ENCODE measurements at regions not wholly inside any gene's neighbourhood (a gene's known extent, or its start where the extent isn't known, plus 50 kb on each side); places are given as distances from the start of the nearest gene placed in this dataset.

GRCh38 chr17:73976147-73976546, 227.3 kb upstream of the RPL38 start:
- ATAC-seq (no peak), DNase-seq (ENCODE audit: low read depth, low spot score) (no peak)
- Histone ChIP-seq H3K36me3 (ENCODE audit: control insufficient read depth, insufficient read depth, low read length) (no peaks in the 10 kb centered on the region), H3K9me3 (ENCODE audit: control insufficient read depth, insufficient read depth, low read depth, low read length) (no peaks in the 10 kb centered on the region), H3K27me3 (ENCODE audit: control insufficient read depth, insufficient read depth, low read length) (peaks cover 9% of the 10 kb centered on the region), H3K4me3 (ENCODE audit: low read depth in 2 of 2, low read length in 2 of 2) (no peak overlapping the region), H3K27ac (ENCODE audit: low read length) (no peak overlapping the region), H3K4me1 (ENCODE audit: control insufficient read depth, insufficient read depth, low read length) (no peaks in the 10 kb centered on the region)
- POLR2A ChIA-PET = no interaction called here
- intact Hi-C loops (cut with micrococcal nuclease; ENCODE audit: unreplicated experiment) (no loop called here), in situ Hi-C loops (cut with HindIII; ENCODE audit: low pct_unique_long_range_greater_than_20kb, low sequenced_read_pairs) (no loop called here)
- CTCF ChIA-PET = no interaction called here
- TF ChIP-seq REST (IDR thresholded peaks at IDR 0.05; ENCODE audit: insufficient read depth in 1 of 2, low read depth in 2 of 2, low read length in 1 of 2) = no peak
- TF ChIP-seq POLR2AphosphoS5 (IDR thresholded peaks at IDR 0.05; ENCODE audit: low read depth, low read length) = no peak
- TF ChIP-seq SIN3A (IDR thresholded peaks at IDR 0.05; ENCODE audit: borderline replicate concordance, insufficient read depth, low read depth, low read length) = no peak
- no peak for TF ChIP-seq CTCF (IDR thresholded peaks at IDR 0.05)
- no peak for TF ChIP-seq TCF7L2 (IDR thresholded peaks at IDR 0.05; ENCODE audit: low read depth, low read length)
- no TSS peak for BruUV-seq (replicated peaks)

GRCh38 chr17:73976676-73977521, 226.6 kb upstream of the RPL38 start:
- in situ Hi-C loops (cut with HindIII; ENCODE audit: low pct_unique_long_range_greater_than_20kb, low sequenced_read_pairs) = no loop called here
- no TSS peak for BruUV-seq (replicated peaks)

More at GRCh38 chr17:73976676-73977521, 226.6 kb upstream of the RPL38 start:
- no peaks in the 10 kb centered on the region for H3K36me3 ChIP-seq (ENCODE audit: control insufficient read depth, insufficient read depth, low read length)
- ATAC-seq = no peak
- H3K4me3 ChIP-seq (ENCODE audit: low read depth in 2 of 2, low read length in 2 of 2) = no peak overlapping the region
- POLR2A ChIA-PET = no interaction called here
- no peaks in the 10 kb centered on the region for H3K9me3 ChIP-seq (ENCODE audit: control insufficient read depth, insufficient read depth, low read depth, low read length)
- H3K27ac ChIP-seq (ENCODE audit: low read length) = no peak overlapping the region
- CTCF ChIA-PET = no interaction called here
- DNase-seq (ENCODE audit: low read depth, low spot score) = no peak
- intact Hi-C loops (cut with micrococcal nuclease; ENCODE audit: unreplicated experiment) = no loop called here
- H3K4me1 ChIP-seq (ENCODE audit: control insufficient read depth, insufficient read depth, low read length) = no peaks in the 10 kb centered on the region
- H3K27me3 ChIP-seq (ENCODE audit: control insufficient read depth, insufficient read depth, low read length) = peaks cover 1% of the 10 kb centered on the region; the same call in 1 of the 2 replicates
- TF ChIP-seq POLR2AphosphoS5 (IDR thresholded peaks at IDR 0.05; ENCODE audit: low read depth, low read length) (no peak), SIN3A (IDR thresholded peaks at IDR 0.05; ENCODE audit: borderline replicate concordance, insufficient read depth, low read depth, low read length) (no peak), REST (IDR thresholded peaks at IDR 0.05; ENCODE audit: insufficient read depth in 1 of 2, low read depth in 2 of 2, low read length in 1 of 2) (no peak), TCF7L2 (IDR thresholded peaks at IDR 0.05; ENCODE audit: low read depth, low read length) (no peak), CTCF (IDR thresholded peaks at IDR 0.05) (no peak)

Data from Panc1 (cell line).